ENCODE measurements at regions not wholly inside any gene's neighbourhood (a gene's known extent, or its start where the extent isn't known, plus 50 kb on each side); places are given as distances from the start of the nearest gene placed in this dataset.

DNA sequence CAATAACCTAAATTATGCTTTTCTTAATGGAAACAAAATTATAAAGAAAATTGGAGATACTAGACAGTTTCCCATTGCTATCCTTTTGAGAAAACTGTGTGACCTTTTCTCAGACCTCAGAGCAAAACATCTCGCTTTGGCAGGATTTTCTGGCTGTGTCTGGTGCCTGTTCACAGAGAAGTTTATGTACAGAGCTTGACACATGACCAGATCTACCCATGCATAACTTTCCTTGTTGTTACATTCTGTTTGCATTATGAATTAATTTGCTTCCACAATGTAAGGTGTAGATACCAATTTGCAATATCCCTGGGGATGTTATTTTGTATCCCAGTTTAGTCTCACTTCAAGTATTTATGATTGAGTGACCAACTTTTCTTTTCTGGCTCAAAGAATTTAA lies 565.0 kb downstream of the XPNPEP1 start:
- ChIA-PET CTCF (no interaction called here), POLR2A (no interaction called here)
- no peaks in the 10 kb centered on the region for H3K9me3 ChIP-seq
- no peaks in the 10 kb centered on the region for H3K9me3 Mint-ChIP-seq (ENCODE audit: unreplicated experiment)
- BruUV-seq (replicated peaks), result no TSS peak
- H3K27me3 Mint-ChIP-seq (ENCODE audit: insufficient read depth, unreplicated experiment), result no peaks in the 10 kb centered on the region
- intact Hi-C loops (cut with micrococcal nuclease; ENCODE audit: unreplicated experiment), result no loop called here
- no peak overlapping the region for H3K27ac Mint-ChIP-seq (ENCODE audit: unreplicated experiment)
- DNase-seq, result no peak
- no peaks in the 10 kb centered on the region for H3K4me1 Mint-ChIP-seq (ENCODE audit: low read depth, unreplicated experiment)
- no peaks in the 10 kb centered on the region for H3K4me1 ChIP-seq
- H3K36me3 Mint-ChIP-seq (ENCODE audit: insufficient read depth, unreplicated experiment), result no peaks in the 10 kb centered on the region
- no peak overlapping the region for H3K4me3 Mint-ChIP-seq (ENCODE audit: unreplicated experiment)
- H3K36me3 ChIP-seq (ENCODE audit: control insufficient read depth, insufficient read depth, low read length), result no peaks in the 10 kb centered on the region
- no peak overlapping the region for H3K4me3 ChIP-seq (ENCODE audit: low read depth, low read length)
- H3K27me3 ChIP-seq (replicated peaks; ENCODE audit: control insufficient read depth, insufficient read depth, low read length), result no peaks in the 10 kb centered on the region
- TF ChIP-seq CTCF (IDR thresholded peaks at IDR 0.05; ENCODE audit: insufficient read depth in 1 of 2, low read depth in 1 of 2, low read length in 1 of 2, severe bottlenecking in 1 of 2, unreplicated experiment in 1 of 2), result no peak

GRCh38 chr10:109348324-109348723 lies 575.0 kb downstream of the XPNPEP1 start:
- TF ChIP-seq CTCF (IDR thresholded peaks at IDR 0.05; ENCODE audit: insufficient read depth in 1 of 2, low read depth in 1 of 2, low read length in 1 of 2, severe bottlenecking in 1 of 2, unreplicated experiment in 1 of 2), result no peak
- Mint-ChIP-seq H3K27ac (ENCODE audit: unreplicated experiment) (no peak overlapping the region), H3K27me3 (ENCODE audit: insufficient read depth, unreplicated experiment) (no peaks in the 10 kb centered on the region), H3K36me3 (ENCODE audit: insufficient read depth, unreplicated experiment) (no peaks in the 10 kb centered on the region), H3K4me1 (ENCODE audit: low read depth, unreplicated experiment) (no peaks in the 10 kb centered on the region), H3K9me3 (ENCODE audit: unreplicated experiment) (peaks cover 13% of the 10 kb centered on the region), H3K4me3 (ENCODE audit: unreplicated experiment) (no peak overlapping the region)
- ChIA-PET CTCF (no interaction called here), POLR2A (no interaction called here)
- Histone ChIP-seq H3K9me3 (no peaks in the 10 kb centered on the region), H3K4me3 (ENCODE audit: low read depth, low read length) (no peak overlapping the region), H3K36me3 (ENCODE audit: control insufficient read depth, insufficient read depth, low read length) (no peaks in the 10 kb centered on the region), H3K27me3 (replicated peaks; ENCODE audit: control insufficient read depth, insufficient read depth, low read length) (no peaks in the 10 kb centered on the region), H3K4me1 (no peaks in the 10 kb centered on the region)
- no TSS peak for BruUV-seq (replicated peaks)
- intact Hi-C loops (cut with micrococcal nuclease; ENCODE audit: unreplicated experiment), result no loop called here
- no peak for DNase-seq

DNA sequence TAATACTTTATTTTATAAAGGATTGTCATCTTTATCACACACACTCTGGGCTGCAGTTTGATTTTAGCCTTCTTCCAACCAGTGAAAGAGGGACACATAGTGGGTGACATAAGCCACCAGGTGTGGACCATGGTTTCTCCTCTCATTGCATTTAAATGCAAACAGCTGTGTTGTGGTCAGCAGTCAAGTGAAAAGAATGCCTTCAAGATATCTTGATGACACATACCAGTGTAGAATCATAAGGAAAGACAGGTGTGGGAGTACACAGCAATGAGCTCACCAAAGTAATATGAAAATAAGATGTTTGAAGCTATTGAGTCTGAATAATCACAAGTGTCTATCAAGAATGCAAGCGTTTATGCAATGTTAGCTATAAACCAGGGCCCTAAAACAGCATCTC lies 580.0 kb downstream of the XPNPEP1 start:
- H3K36me3 ChIP-seq (ENCODE audit: control insufficient read depth, insufficient read depth, low read length), result no peaks in the 10 kb centered on the region
- no peak for DNase-seq
- Mint-ChIP-seq H3K4me3 (ENCODE audit: unreplicated experiment) (no peak overlapping the region), H3K27me3 (ENCODE audit: insufficient read depth, unreplicated experiment) (no peaks in the 10 kb centered on the region), H3K4me1 (ENCODE audit: low read depth, unreplicated experiment) (no peaks in the 10 kb centered on the region), H3K27ac (ENCODE audit: unreplicated experiment) (no peak overlapping the region), H3K36me3 (ENCODE audit: insufficient read depth, unreplicated experiment) (no peaks in the 10 kb centered on the region), H3K9me3 (ENCODE audit: unreplicated experiment) (peaks cover 17% of the 10 kb centered on the region)
- no peak for TF ChIP-seq CTCF (IDR thresholded peaks at IDR 0.05; ENCODE audit: insufficient read depth in 1 of 2, low read depth in 1 of 2, low read length in 1 of 2, severe bottlenecking in 1 of 2, unreplicated experiment in 1 of 2)
- H3K9me3 ChIP-seq, result no peaks in the 10 kb centered on the region
- intact Hi-C loops (cut with micrococcal nuclease; ENCODE audit: unreplicated experiment), result no loop called here
- CTCF ChIA-PET, result no interaction called here
- no TSS peak for BruUV-seq (replicated peaks)
- POLR2A ChIA-PET, result no interaction called here
- no peaks in the 10 kb centered on the region for H3K4me1 ChIP-seq
- no peaks in the 10 kb centered on the region for H3K27me3 ChIP-seq (replicated peaks; ENCODE audit: control insufficient read depth, insufficient read depth, low read length)
- H3K4me3 ChIP-seq (ENCODE audit: low read depth, low read length), result no peak overlapping the region
